ENCODE measurements at regions not wholly inside any gene's neighbourhood (a gene's known extent, or its start where the extent isn't known, plus 50 kb on each side); places are given as distances from the start of the nearest gene placed in this dataset.
"Not testable (repeated sequence)": the region's sequence is repeated elsewhere in the genome, so short reads cannot be mapped to it uniquely, and the experiment has no call there.

DNA sequence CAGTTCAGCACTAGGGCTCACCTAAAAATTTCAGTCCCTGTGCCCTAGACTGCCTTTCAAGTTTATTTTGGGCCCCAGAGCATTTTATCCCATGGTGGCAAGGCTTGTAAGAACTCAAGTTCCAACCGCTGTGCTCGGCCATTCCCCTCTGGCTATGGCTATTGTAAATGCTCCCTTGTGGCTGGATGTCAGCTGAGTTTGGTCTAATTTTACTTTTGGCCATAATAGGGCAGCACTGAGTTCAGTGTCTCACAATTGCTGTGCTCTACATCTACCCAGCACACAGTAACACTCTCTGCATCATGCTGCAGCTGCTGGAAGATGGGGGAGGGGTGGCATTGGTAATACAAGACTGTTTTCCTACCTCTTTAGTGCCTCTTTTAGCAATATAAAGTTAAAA lies 210.8 kb upstream of the IRS4 start:
- TF ChIP-seq POLR2A (IDR thresholded peaks at IDR 0.05), result no peak
- TF ChIP-seq, protein P1, sequence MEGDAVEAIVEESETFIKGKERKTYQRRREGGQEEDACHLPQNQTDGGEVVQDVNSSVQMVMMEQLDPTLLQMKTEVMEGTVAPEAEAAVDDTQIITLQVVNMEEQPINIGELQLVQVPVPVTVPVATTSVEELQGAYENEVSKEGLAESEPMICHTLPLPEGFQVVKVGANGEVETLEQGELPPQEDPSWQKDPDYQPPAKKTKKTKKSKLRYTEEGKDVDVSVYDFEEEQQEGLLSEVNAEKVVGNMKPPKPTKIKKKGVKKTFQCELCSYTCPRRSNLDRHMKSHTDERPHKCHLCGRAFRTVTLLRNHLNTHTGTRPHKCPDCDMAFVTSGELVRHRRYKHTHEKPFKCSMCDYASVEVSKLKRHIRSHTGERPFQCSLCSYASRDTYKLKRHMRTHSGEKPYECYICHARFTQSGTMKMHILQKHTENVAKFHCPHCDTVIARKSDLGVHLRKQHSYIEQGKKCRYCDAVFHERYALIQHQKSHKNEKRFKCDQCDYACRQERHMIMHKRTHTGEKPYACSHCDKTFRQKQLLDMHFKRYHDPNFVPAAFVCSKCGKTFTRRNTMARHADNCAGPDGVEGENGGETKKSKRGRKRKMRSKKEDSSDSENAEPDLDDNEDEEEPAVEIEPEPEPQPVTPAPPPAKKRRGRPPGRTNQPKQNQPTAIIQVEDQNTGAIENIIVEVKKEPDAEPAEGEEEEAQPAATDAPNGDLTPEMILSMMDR (IDR thresholded peaks at IDR 0.05), result no peak
- 60 to 77% methylated on average over 2 of the region's 2 CpGs for WGBS, 2 donors
- H3K27me3 ChIP-seq, result no peaks in the 10 kb centered on the region
- intact Hi-C loops (cut with DNase I), result no loop called here
- no peak overlapping the region for H3K4me3 ChIP-seq (replicated peaks in 1 of 3)
- no peaks in the 10 kb centered on the region for H3K36me3 ChIP-seq
- no peaks in the 10 kb centered on the region for H3K4me1 ChIP-seq
- no peak for DNase-seq
- no peak overlapping the region for H3K27ac ChIP-seq
- H3K9me3 ChIP-seq, result no peaks in the 10 kb centered on the region

DNA sequence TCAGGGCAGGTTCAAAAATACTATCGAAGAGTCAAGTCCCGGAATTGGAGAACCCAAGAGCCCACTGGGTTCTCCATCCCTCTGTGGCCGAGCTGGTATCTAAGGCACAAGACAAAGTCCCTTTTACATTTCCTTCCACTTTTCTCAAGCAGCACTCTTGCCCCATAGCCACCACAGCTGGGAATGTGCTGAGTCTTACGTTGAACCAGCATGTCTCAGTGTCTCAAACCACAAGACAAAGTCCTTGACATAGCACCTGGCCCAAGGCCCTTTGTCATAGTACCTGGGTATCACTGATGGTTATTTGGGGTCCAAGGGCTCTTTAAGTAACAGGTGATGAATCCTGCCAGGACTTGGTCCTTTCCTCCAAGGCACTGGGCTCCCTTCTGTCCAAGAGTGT lies 210.2 kb upstream of the IRS4 start:
- no peaks in the 10 kb centered on the region for H3K27me3 ChIP-seq
- TF ChIP-seq, protein P1 (IDR thresholded peaks at IDR 0.05), result no peak
- no peak for TF ChIP-seq POLR2A (IDR thresholded peaks at IDR 0.05)
- WGBS, 2 donors, result 68 to 90% methylated on average over 3 of the region's 4 CpGs
- intact Hi-C loops (cut with DNase I), result no loop called here
- no peak overlapping the region for H3K4me3 ChIP-seq (replicated peaks in 1 of 3)
- H3K27ac ChIP-seq, result no peak overlapping the region
- no peaks in the 10 kb centered on the region for H3K4me1 ChIP-seq
- DNase-seq, result no peak
- no peaks in the 10 kb centered on the region for H3K36me3 ChIP-seq
- H3K9me3 ChIP-seq, result no peaks in the 10 kb centered on the region

DNA sequence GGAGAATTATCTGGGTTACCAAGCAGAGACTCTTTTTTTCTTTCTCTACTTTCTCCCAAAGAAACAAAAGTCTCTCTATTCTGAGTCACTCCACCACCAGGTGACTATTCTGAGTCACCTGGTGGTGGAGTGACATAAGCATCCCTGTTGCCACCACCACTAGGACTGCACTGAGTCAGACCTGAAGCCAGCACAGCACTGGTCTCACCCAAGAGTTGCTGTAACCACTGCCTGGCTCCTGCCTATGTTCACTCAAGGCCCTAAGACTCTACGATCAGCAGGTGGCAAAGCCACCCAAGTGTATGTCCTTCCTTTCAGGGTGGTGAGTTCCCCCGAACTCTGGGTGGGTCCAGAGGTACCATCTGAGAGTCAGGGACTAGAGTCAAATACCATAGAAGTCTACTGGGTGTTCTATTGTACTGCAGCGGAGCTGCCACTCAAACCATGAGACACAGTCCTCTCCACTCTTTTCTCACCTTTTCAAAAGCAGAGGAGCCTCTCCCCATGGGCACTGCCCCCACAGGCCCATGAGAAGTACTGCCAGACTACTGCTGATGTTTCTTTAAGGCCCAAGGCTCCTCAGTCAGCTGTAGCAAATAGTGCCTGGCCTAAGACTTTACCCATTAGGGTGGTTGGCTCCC lies 209.6 kb upstream of the IRS4 start:
- no peak for TF ChIP-seq POLR2A (IDR thresholded peaks at IDR 0.05)
- TF ChIP-seq, protein P1 (IDR thresholded peaks at IDR 0.05), result no peak
- intact Hi-C loops (cut with DNase I), result no loop called here
- H3K27me3 ChIP-seq, result no peaks in the 10 kb centered on the region

DNA sequence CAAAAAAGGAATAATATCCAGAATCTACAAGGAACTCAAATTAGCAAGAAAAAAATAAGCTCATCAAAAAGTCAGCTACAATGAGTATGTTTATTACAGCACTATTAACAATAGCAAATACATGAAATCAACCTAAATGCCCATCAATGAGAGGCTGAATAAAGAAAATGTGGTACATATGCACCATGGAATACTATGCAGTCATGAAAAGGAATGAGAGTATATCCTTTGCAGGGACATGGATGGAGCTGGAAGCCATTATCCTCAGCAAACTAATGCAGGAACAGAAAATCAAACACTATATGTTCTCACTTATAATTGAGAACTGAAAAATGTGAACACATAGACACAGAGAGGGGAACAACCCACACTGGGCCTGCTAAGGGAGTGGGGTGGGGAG lies 178.4 kb upstream of the IRS4 start:
- H3K4me1 ChIP-seq, result no peaks in the 10 kb centered on the region
- TF ChIP-seq POLR2A (IDR thresholded peaks at IDR 0.05), result no peak
- TF ChIP-seq, protein P1 (IDR thresholded peaks at IDR 0.05), result no peak
- no peaks in the 10 kb centered on the region for H3K27me3 ChIP-seq
- no peak overlapping the region for H3K4me3 ChIP-seq (replicated peaks in 1 of 3)
- intact Hi-C loops (cut with DNase I), result no loop called here
- no peak overlapping the region for H3K27ac ChIP-seq
- no peak for DNase-seq
- H3K9me3 ChIP-seq, result no peaks in the 10 kb centered on the region
- H3K36me3 ChIP-seq, result no peaks in the 10 kb centered on the region

More for the DNA sequence above, 209.6 kb upstream of the IRS4 start:
- 89% methylated on average over 3 of the region's 3 CpGs; no CpG with 5 or more reads in 1 of the 2 donors for WGBS, 2 donors
- no peak overlapping the region for H3K4me3 ChIP-seq (replicated peaks in 1 of 3)
- no peaks in the 10 kb centered on the region for H3K36me3 ChIP-seq
- H3K27ac ChIP-seq, result no peak overlapping the region
- no peak for DNase-seq
- H3K9me3 ChIP-seq, result no peaks in the 10 kb centered on the region
- no peaks in the 10 kb centered on the region for H3K4me1 ChIP-seq

DNA sequence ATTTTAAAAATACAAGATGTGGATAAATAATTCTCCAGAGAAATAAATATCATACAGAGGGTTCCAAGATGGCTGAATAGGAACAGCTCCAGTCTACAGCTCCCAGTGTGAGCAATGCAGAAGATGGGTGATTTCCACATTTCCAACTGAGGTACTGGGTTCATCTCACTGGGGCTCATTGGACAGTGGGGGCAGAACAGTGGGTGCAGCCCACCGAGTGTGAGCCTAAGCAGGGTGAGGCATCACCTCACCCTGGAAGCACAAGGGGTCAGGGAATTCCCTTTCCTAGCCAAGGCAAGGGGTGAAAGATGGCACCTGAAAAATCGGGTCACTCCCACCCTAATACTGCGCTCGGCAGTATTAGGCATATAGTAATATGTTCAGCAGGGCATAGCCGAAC lies 167.5 kb upstream of the IRS4 start:
- H3K4me3 ChIP-seq (replicated peaks in 1 of 3); intact Hi-C loops (cut with DNase I); H3K4me1 ChIP-seq; DNase-seq; H3K27ac ChIP-seq; H3K27me3 ChIP-seq; H3K9me3 ChIP-seq; H3K36me3 ChIP-seq: not testable (repeated sequence)
- 93% methylated on average over 3 of the region's 5 CpGs; no CpG with 5 or more reads in 1 of the 2 donors for WGBS, 2 donors

DNA sequence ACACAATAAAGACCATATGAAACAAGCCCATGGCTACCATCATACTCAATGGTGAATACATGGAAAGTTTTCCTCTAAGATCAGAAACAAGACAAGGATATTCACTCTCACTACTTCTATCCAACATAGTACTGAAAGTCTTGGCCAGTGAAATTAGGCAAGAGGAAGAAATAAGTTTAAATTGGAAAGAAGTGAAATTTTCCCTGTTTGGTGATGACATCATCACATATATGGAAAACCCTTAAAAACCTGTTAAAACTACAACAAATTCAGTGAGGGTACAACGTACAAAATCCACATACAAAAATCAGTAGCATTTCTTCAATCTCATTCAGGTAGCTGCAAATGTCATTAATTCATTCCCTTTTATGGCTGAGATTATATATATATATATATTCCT lies 164.0 kb upstream of the IRS4 start:
- no peaks in the 10 kb centered on the region for H3K9me3 ChIP-seq
- intact Hi-C loops (cut with DNase I), result no loop called here
- no peaks in the 10 kb centered on the region for H3K27me3 ChIP-seq
- no peak for DNase-seq
- H3K4me1 ChIP-seq, result no peaks in the 10 kb centered on the region
- TF ChIP-seq POLR2A (IDR thresholded peaks at IDR 0.05), result no peak
- TF ChIP-seq, protein P1 (IDR thresholded peaks at IDR 0.05), result no peak
- H3K36me3 ChIP-seq, result no peaks in the 10 kb centered on the region
- H3K4me3 ChIP-seq (replicated peaks in 1 of 3), result no peak overlapping the region
- no peak overlapping the region for H3K27ac ChIP-seq
- 73 to 80% methylated on average over 1 of the region's 1 CpG for WGBS, 2 donors

DNA sequence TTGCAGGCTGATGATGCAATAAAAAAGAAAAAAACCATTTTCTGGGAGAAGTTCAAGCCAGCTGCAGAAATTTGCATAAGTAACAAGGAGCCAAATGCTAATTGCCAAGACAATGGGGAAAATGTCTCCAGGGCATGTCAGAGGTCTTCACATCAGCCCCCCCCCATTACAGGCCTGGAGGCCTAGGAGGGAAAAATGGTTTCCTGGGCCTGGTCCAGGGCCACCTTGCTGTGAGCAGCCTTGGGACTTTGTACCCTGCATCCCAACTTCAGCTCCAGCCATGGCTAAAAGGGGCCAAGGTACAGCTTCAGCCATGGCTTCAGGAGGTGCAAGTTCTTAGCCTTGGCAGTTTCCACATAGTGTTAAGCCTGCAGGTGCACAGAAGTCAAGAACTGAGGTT lies 160.0 kb upstream of the IRS4 start:
- H3K27ac ChIP-seq; H3K27me3 ChIP-seq; H3K4me3 ChIP-seq (replicated peaks in 1 of 3); intact Hi-C loops (cut with DNase I); DNase-seq; H3K4me1 ChIP-seq; H3K9me3 ChIP-seq; H3K36me3 ChIP-seq: not testable (repeated sequence)

Measured in thyroid gland (tissue), 4 donors.